ENCODE measurements at regions not wholly inside any gene's neighbourhood (a gene's known extent, or its start where the extent isn't known, plus 50 kb on each side); places are given as distances from the start of the nearest gene placed in this dataset.
"Not testable (repeated sequence)": the region's sequence is repeated elsewhere in the genome, so short reads cannot be mapped to it uniquely, and the experiment has no call there.

- DNase-seq (ENCODE audit: low read depth in 3 of 3) = no peak
Observed at GRCh38 chr3:152667267-152667666, 167.7 kb upstream of the P2RY1 start.

DNA sequence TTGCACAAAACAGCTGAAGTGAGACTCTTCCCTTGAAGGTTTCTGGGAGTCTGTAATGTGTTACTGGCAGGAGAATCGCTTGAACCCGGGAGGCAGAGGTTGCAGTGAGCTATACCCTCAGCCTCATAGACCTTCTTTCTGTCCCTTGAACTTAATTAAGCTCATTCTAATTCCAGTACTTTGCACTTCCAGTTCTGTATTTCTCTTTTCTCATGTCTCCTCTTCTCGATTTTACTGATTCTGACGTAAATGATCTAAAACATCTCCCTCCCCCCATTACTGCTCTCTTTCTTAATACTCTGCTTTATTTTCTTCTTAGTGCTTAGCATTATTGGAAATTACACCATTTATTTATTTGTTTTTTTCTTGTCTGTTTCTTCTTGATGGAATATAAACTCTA lies 165.4 kb upstream of the P2RY1 start:
- no peak for DNase-seq (ENCODE audit: low read depth in 3 of 3)

- DNase-seq (ENCODE audit: low read depth in 3 of 3) = no peak
Observed at GRCh38 chr3:152671446-152672319, 163.2 kb upstream of the P2RY1 start.

- DNase-seq (ENCODE audit: low read depth in 3 of 3) = no peak
Observed at GRCh38 chr3:152672320-152672649, 162.6 kb upstream of the P2RY1 start.

DNA sequence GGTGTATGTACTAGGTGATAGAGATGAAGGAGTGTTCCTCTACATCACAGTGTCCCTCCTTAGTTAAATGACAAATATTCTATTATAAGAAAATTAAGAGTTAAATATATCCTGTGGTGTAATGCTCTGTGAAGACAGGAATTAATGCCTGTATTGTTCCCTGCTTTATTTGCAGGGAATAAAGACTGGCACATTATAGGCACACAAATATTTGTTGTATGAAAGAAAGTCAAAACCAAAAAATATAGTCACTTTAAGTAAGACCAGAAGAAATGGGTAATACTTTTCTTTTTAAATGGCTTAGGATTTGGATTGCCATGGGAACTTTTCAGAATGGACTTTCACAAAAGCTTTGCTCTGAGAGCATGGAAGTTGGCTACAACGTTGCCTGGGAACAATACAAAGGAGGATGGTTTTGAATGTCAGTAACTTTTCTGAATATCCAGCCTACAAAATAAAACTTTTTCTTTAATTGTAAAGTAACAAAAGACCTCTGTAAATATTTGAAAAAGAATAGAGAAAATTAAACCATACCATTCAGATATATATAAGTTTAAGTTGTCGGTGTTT lies 158.0 kb upstream of the P2RY1 start:
- no peak for DNase-seq (ENCODE audit: low read depth in 3 of 3)

DNA sequence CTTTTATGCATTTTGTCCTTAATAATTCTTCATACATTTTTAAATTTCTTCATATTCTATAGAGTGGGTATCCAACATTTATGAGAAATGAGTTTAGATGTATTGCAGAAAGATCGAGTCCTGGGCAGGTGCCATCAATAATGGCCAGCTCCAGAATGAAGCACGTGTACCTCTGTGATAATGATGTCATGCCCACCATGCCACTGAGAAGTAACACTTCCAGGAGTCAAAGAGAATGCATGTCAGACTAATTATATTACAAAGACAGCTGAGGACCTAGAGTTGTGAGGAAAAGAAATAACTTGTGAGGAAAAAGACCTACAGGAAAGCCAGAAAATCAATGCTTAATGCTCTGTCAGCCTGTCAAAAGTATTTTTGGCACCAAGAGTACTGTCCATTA lies 157.4 kb upstream of the P2RY1 start:
- no peak for DNase-seq (ENCODE audit: low read depth in 3 of 3)

DNA sequence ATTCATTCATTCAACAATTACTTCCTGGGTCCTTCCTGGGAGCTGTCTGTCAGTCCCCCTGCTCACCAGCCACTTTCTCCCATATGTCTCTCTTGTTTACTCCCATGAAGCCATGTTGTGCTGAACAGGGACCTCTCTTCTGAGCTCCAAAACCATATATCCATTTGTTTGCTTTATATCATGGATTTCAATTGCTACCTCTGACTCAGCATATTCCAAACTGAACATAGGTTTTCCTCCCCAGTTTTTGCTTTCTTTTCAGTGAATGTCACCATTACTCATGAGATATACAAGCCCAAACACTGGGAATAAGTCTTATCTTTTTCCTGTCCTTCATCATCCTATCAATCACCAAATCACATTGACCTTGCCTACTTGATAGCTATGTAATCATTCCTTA lies 152.5 kb upstream of the P2RY1 start:
- no peak for DNase-seq (ENCODE audit: low read depth in 3 of 3)

DNA sequence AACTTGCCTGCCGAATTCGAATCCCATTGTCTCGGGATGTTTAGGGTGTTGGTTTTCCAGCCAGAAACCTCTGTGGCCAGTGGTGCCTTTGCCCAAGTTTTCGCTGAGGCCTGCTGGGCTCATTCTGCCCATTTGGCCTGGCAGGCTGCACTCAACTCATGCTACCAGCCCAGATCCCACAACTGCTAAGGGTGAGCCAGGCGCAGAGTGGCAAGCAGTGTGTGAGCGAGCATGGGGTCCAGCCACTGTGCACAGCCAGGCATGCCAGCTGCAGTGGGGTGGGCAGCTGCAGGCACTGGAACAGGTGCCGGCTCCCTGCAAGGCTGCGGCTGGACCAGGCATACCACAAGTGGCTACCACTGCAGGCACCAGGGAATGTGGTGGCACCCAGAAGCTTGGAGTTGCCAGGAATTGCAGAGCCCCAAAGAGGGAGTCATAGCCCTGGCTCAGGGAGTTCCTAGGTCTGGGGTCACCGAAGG lies 151.4 kb upstream of the P2RY1 start:
- DNase-seq (ENCODE audit: low read depth in 3 of 3) = no peak

GRCh38 chr3:152684279-152684678 lies 150.7 kb upstream of the P2RY1 start:
- DNase-seq (ENCODE audit: low read depth in 3 of 3) = no peak

DNA sequence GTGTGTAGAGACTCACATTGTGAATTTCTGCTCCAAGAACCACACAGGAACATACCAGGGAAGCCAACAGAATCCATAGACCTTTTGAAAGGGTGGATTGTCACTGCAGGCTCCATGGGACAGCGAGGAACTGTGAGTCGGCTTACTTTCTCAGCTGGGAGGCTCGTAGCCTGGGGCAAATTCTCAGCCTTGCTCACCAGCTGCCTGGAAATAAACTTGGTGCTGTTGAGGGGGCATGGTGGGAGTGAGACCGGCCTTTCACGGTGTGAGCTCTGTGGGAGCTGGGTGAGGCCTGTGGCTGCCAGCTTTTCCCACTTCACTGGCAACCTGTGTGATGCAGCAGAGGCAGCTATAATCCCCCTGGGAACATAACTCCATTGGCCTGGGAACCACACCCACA lies 146.6 kb upstream of the P2RY1 start:
- no peak for DNase-seq (ENCODE audit: low read depth in 3 of 3)

GRCh38 chr3:152692326-152692725 lies 142.6 kb upstream of the P2RY1 start:
- DNase-seq (ENCODE audit: low read depth in 3 of 3) = not testable (repeated sequence)

DNA sequence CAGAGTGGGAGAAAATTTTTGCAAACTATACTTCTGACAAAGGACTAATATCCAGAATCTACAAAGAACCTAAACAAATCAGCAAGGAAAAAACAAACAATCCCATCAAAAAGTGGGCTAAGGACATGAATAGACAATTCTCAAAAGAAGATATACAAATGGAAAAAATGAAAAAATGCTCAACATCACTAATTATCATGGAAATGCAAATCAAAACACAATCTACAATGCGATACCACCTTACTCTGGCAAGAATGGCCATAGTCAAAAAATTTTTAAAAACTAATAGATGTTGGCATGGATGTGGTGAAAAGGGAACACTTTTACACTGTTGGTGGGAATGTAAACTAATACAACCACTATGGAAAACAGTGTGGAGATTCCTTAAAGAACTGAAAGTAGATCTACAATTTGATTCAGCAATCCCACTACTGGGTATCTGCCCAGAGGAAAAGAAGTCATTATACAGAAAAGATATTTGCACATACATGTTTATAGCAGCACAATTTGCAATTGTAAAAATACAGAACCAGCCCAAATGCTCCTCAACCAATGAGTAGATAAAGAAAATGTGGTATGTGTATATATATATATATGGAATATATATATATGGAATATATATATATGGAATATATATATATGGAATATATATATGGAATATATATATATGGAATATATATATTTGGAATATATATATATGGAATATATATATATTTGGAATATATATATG lies 141.2 kb upstream of the P2RY1 start:
- DNase-seq (ENCODE audit: low read depth in 3 of 3) = not testable (repeated sequence)

DNA sequence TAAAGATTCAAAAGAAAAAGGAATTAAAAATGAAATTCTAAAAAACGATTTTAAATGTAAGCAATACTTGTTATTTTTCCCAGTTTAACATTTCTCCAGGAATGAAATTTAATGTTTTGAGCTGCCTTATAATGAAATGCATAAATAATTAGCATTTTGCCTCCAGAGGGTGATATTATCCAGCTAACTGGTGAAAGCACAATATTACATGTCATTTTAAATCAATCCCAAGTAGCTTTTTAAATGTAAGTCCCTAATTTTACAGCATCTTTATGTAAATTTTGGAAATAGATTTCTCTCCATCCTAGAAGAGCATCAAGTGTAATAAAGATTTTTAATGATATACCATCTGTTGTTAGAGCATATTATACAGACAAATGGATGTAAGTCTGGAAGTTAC lies 139.1 kb upstream of the P2RY1 start:
- no peak for DNase-seq (ENCODE audit: low read depth in 3 of 3)

GRCh38 chr3:152696962-152697361 lies 138.0 kb upstream of the P2RY1 start:
- no peak for DNase-seq (ENCODE audit: low read depth in 3 of 3)

DNA sequence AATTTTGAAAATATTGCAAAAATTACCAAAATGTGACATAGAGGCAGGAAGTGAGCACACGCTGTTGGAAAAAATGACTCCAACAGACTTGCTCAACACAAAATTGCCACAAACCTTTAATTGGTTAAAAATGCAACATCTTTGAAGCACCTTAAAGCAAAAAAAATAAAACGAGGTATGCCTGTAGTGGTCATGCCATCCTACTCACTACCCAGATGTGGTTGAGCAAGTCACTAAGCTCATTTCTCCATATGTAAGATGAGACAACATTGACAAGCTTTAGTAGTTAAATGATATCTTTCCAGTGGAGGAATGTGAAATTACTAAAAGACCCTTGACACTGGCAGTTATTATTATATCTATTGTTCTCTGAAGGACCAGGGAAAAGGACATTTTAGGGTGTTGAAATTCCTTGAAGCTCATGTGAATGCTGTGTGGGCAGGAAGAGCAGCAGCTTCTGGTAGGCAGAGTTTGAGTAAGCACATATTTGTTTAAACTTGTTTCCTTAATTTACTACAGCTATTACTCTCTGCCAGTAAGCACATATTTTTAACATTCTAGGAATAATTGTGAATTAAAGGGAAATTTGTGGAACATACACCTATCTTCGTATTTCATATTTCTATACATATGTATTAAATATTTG lies 131.6 kb upstream of the P2RY1 start:
- DNase-seq (ENCODE audit: low read depth in 3 of 3) = no peak

DNA sequence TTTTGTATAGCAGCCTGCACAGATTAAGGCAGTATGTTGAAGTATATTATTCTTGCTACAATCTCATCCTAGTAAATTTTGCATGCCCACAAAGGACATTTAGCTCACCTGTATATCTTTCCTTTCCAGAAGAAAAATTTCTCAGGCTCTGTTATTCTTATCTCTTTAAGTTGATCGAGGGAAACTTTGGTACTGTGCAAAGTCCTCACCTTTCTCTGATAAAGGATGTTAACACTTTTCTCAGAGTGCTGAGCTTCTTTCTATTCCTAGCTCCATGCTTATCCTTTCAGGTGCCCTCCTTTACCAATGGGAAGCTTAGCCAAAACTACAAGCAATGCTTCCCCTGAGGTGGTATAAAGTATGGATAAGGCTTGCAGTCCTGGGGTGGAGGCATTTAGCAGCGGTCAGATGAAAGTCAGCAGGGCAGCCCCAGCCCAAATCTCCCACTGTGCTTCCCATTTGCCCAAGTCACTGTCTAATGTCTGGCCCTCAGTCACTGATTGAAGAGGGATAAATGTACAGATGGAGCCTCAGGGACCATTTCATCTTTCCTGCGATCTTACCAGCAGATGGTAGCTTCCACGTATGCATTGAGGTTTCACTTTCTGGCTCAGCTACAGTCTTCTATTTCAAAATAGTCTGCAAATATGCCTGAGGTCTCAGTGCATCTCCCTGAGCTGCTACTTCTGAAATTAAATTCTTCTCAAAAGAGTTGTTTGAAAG lies 127.8 kb upstream of the P2RY1 start:
- DNase-seq (ENCODE audit: low read depth in 3 of 3) = no peak

DNA sequence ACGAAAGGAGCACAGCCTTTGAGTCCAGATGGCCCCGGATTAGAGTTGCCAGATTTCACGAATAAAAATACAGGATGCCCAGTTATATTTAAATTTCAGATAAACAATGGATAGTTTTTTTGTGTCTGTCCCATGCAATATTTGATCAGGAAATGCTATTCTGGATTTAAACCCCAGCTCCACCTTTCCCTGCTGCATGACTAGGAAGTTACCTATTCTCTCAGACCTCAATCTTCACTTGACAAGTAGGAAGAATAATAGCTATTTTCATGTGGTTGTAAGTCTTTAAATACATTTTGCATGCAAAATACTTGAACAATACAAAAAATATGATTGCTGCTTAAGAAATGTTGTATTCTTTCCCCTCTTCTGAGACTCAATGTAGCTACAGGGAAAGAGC lies 125.3 kb upstream of the P2RY1 start:
- DNase-seq (ENCODE audit: low read depth in 3 of 3) = no peak

DNA sequence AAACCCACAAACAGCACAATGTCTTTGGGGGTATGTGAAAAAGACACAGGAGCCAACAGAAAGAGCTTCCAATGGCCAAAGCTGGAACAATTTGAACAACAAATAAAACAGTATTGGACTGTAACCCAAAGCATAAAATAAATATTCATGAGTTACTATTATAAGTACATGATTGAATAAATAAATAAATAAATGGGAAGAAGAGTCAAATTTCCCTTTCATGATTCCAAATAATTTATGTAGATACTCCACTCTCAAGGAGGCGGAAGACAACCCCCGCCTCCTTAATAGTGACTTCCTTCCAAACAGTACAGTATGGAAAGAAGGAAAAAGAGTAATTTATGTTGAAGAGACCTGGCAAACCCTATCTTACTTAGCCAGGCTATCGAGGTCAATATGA lies 124.4 kb upstream of the P2RY1 start:
- no peak for DNase-seq (ENCODE audit: low read depth in 3 of 3)

DNA sequence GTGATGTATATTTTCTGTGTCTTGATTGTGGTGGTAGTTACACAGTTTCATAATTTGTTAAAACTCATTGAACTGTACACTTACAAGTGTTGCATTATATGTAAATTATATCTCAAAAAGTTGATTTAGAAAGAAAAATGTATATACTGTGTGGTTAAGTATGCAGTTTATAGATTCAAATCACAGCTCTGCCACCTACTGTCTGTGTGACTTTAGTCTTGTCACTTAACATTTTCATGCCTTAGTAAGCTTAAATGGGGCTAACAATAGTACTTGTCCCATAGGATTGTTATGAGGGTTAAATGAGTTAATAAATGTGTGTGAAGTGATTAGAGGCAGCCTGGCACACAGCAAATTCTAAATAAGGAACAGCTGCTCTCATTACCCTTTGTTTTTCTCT lies 120.9 kb upstream of the P2RY1 start:
- no peak for DNase-seq (ENCODE audit: low read depth in 3 of 3)

GRCh38 chr3:152714507-152714906 lies 120.4 kb upstream of the P2RY1 start:
- no peak for DNase-seq (ENCODE audit: low read depth in 3 of 3)

- no peak for DNase-seq (ENCODE audit: low read depth in 3 of 3)
Observed at GRCh38 chr3:152717252-152717651, 117.7 kb upstream of the P2RY1 start.

DNA sequence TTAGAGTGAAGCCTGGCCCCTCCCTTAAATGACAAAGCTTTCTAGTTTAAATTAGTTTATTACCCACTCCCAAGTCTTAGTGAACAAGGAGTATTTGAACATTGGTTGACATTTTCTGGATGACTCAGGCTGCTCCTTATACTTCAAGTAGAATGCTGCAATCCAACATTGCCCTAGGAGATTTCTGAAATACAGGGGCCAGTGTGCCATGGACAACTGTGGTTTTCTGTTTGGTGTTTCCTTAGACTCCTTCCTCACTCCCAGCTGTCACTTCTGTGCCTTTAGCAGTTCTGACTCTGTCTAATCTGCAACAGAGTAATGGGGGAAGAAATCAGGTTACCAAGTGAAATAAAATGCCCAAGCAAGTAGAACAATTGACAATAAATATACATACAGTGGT lies 116.1 kb upstream of the P2RY1 start:
- DNase-seq (ENCODE audit: low read depth in 3 of 3) = no peak

All from stimulated activated CD4-positive, alpha-beta T cell treated with anti-CD3 and anti-CD28 coated beads, TNF-alpha, amount 100 ng/mL, for 48 hours (primary cell).